Thyroid gland (tissue), 4 donors: ENCODE measurements at regions not wholly inside any gene's neighbourhood (a gene's known extent, or its start where the extent isn't known, plus 50 kb on each side); places are given as distances from the start of the nearest gene placed in this dataset.

Source experiments
- DNase-seq, 2 donors: peaks; one replicate each; pipeline ENCODE4 v3.0.0-alpha.2; 2019
- H3K27ac ChIP-seq, 3 donors: fragments of 200-600 bp; sonication (generic); 1 replicate in 2 of 3; 2 replicates in 1 of 3; pipeline ENCODE4 v1.5.1; 2016 to 2019; ENCODE audit warnings: mild to moderate bottlenecking in 1 of 3, moderate library complexity in 1 of 3
- H3K27me3 ChIP-seq: fragments of 200-600 bp; sonication (generic); one replicate; pipeline ENCODE4 v1.5.1; 2019
- H3K36me3 ChIP-seq, 2 donors: fragments of 200-600 bp; sonication (generic); one replicate each; pipeline ENCODE4 v1.5.1; 2016 to 2019
- H3K4me1 ChIP-seq, 2 donors: fragments of 200-600 bp; sonication (generic); one replicate each; pipeline ENCODE4 v1.5.1; 2017 to 2019
- H3K4me3 ChIP-seq, 3 donors: fragments of 200-600 bp; sonication (generic); replicated peaks in 1 of 3; 1 replicate in 2 of 3; 2 replicates in 1 of 3; pipeline ENCODE4 v1.5.1; 2016; ENCODE audit warnings: mild to moderate bottlenecking in 1 of 3
- H3K9me3 ChIP-seq: fragments of 200-600 bp; sonication (generic); one replicate; pipeline ENCODE4 v1.5.1; 2017
- CTCF ChIP-seq, 6 experiments: fragments of 200-600 bp in 3 of 6; fragments of 450-650 bp in 3 of 6; sonication (generic) in 3 of 6; IDR thresholded peaks; one replicate each; pipeline ENCODE4 v1.5.1; 2016 to 2019; ENCODE audit warnings: antibody characterized with exemption in 6 of 6, mild to moderate bottlenecking in 2 of 6, inconsistent platforms in 1 of 6, moderate library complexity in 1 of 6
- POLR2A ChIP-seq, 2 donors: fragments of 450-650 bp; IDR thresholded peaks; one replicate each; pipeline ENCODE4 v1.6.1; 2017; ENCODE audit warnings: antibody characterized with exemption in 2 of 2, mild to moderate bottlenecking in 2 of 2, moderate library complexity in 1 of 2
- WGBS, 2 donors: methylation state at CpG; one replicate each; pipeline ENCODE4 v1.1.5; 2017; 5-methylcytosine and 5-hydroxymethylcytosine counted together
- intact Hi-C: fragments of 100-400 bp; cut with DNase I; formaldehyde crosslinking; loops from one replicate; pipeline ENCODE4 v1.15.1; 2023

GRCh38 chr6:104014163-104014959 is 845.4 kb downstream of the HACE1 start:
- Histone ChIP-seq H3K27ac (no peak overlapping the region), H3K4me1 (no peaks in the 10 kb centered on the region), H3K9me3 (no peaks in the 10 kb centered on the region), H3K27me3 (no peaks in the 10 kb centered on the region), H3K36me3 (no peaks in the 10 kb centered on the region), H3K4me3 (no peak overlapping the region)
- no peak for DNase-seq
- WGBS, 2 donors, result 78 to 83% methylated on average over 2 of the region's 2 CpGs
- intact Hi-C loops, result no loop called here
- no peak for TF ChIP-seq CTCF (IDR thresholded peaks at IDR 0.05)

- Histone ChIP-seq H3K4me1 (no peaks in the 10 kb centered on the region), H3K4me3 (no peak overlapping the region), H3K27me3 (no peaks in the 10 kb centered on the region), H3K9me3 (no peaks in the 10 kb centered on the region), H3K36me3 (no peaks in the 10 kb centered on the region), H3K27ac (no peak overlapping the region)
- TF ChIP-seq CTCF (IDR thresholded peaks at IDR 0.05) (no peak), POLR2A (IDR thresholded peaks at IDR 0.05) (no peak)
- intact Hi-C loops, result no loop called here
- 49 to 58% methylated on average over 2 of the region's 2 CpGs for WGBS, 2 donors
- DNase-seq, result no peak
Observed at GRCh38 chr6:104013312-104013971, 846.3 kb downstream of the HACE1 start.

GRCh38 chr6:104010897-104011296 is 848.8 kb downstream of the HACE1 start:
- Histone ChIP-seq H3K4me1 (no peaks in the 10 kb centered on the region), H3K4me3 (no peak overlapping the region), H3K9me3 (no peaks in the 10 kb centered on the region), H3K36me3 (no peaks in the 10 kb centered on the region), H3K27ac (no peak overlapping the region), H3K27me3 (no peaks in the 10 kb centered on the region)
- no peak for DNase-seq
- intact Hi-C loops, result no loop called here
- no peak for TF ChIP-seq CTCF (IDR thresholded peaks at IDR 0.05)
- TF ChIP-seq POLR2A (IDR thresholded peaks at IDR 0.05), result no peak

- no peaks in the 10 kb centered on the region for H3K27me3 ChIP-seq
- no peak overlapping the region for H3K27ac ChIP-seq
- no peaks in the 10 kb centered on the region for H3K9me3 ChIP-seq
- TF ChIP-seq POLR2A (IDR thresholded peaks at IDR 0.05), result no peak
- no peak for TF ChIP-seq CTCF (IDR thresholded peaks at IDR 0.05)
- no peak overlapping the region for H3K4me3 ChIP-seq
- 87 to 90% methylated on average over 3 of the region's 3 CpGs for WGBS, 2 donors
- no peak for DNase-seq
- H3K4me1 ChIP-seq, result no peaks in the 10 kb centered on the region
- no peaks in the 10 kb centered on the region for H3K36me3 ChIP-seq
- intact Hi-C loops, result no loop called here
Observed at GRCh38 chr6:104003803-104004516, 855.8 kb downstream of the HACE1 start.

GRCh38 chr6:103995571-103995970 is 864.1 kb downstream of the HACE1 start:
- Histone ChIP-seq H3K27ac (no peak overlapping the region), H3K36me3 (no peaks in the 10 kb centered on the region), H3K27me3 (no peaks in the 10 kb centered on the region), H3K9me3 (no peaks in the 10 kb centered on the region), H3K4me3 (no peak overlapping the region), H3K4me1 (no peaks in the 10 kb centered on the region)
- TF ChIP-seq POLR2A (IDR thresholded peaks at IDR 0.05) (no peak), CTCF (IDR thresholded peaks at IDR 0.05) (no peak)
- DNase-seq, result no peak
- intact Hi-C loops, result no loop called here
- 89 to 95% methylated on average over 1 of the region's 1 CpG for WGBS, 2 donors
